ENCODE measurements at regions not wholly inside any gene's neighbourhood (a gene's known extent, or its start where the extent isn't known, plus 50 kb on each side); places are given as distances from the start of the nearest gene placed in this dataset.

DNA sequence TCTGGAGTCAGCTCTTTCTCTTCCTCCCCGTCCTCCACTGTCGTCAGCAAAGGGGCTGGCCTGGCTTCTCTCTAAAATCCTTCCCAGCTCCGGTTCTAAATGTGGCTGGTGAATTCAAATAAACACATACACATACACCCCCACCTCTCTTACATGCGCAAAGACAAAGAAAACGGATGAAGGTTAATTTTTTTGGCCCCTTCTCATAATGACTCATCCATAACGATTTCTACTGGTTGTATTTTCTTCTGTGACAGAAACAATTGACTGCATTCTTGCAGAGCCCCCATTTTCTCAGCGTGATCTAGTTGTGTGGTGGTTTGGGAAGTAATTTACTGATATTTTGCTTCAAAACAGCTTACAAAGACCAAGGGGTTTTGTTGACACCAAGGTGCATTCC, 130.0 kb upstream of the NTM start:
- TF ChIP-seq PAX5 (IDR thresholded peaks at IDR 0.05; ENCODE audit: insufficient read depth, low read length, severe bottlenecking) (no peak), TAF1 (IDR thresholded peaks at IDR 0.05; ENCODE audit: low read depth, low read length) (no peak)

Measured in GM12891 (cell line).